SK-N-MC (cell line): ENCODE measurements at regions not wholly inside any gene's neighbourhood (a gene's known extent, or its start where the extent isn't known, plus 50 kb on each side); places are given as distances from the start of the nearest gene placed in this dataset.

Source experiments
- EZH2 ChIP-seq: fragments of 200-600 bp; sonication (generic); IDR thresholded peaks from one replicate; pipeline ENCODE4 v1.6.1; 2017; ENCODE audit warnings: antibody characterized with exemption
- FOXP2 ChIP-seq: optimal IDR thresholded peaks from 2 replicates; pipeline ENCODE3; 2011; ENCODE audit warnings: mild to moderate bottlenecking, moderate library complexity; ENCODE audit not compliant: insufficient read depth; ENCODE audit errors: extremely low read length, control extremely low read depth

- TF ChIP-seq EZH2, result no peak
- no peak for TF ChIP-seq FOXP2
These were observed 361.0 kb downstream of the SETD4 start for GRCh38 chr21:35699361-35699760.
